H9 (cell line): ENCODE measurements at regions not wholly inside any gene's neighbourhood (a gene's known extent, or its start where the extent isn't known, plus 50 kb on each side); places are given as distances from the start of the nearest gene placed in this dataset.

Experiments
- DNase-seq: peaks from one replicate; pipeline ENCODE4 v3.0.0-alpha.2; 2017
- H2AFZ ChIP-seq: one replicate; pipeline ENCODE4 v1.6.1; 2013; ENCODE audit warnings: mild to moderate bottlenecking, low read length, control low read depth, moderate library complexity
- H2AK5ac ChIP-seq: 2 replicates; pipeline ENCODE4 v1.6.1; 2013; ENCODE audit warnings: low read length, control low read depth, mixed read lengths; ENCODE audit not compliant: insufficient read length
- H2BK120ac ChIP-seq: one replicate; pipeline ENCODE4 v1.6.1; 2013; ENCODE audit warnings: low read depth, mild to moderate bottlenecking, low read length, control low read depth, inconsistent platforms; ENCODE audit not compliant: poor library complexity, severe bottlenecking
- H2BK12ac ChIP-seq: 2 replicates; pipeline ENCODE4 v1.6.1; 2013; ENCODE audit warnings: low read length, control low read depth, mixed read lengths, low read depth; ENCODE audit not compliant: insufficient read length
- H2BK15ac ChIP-seq: 2 replicates; pipeline ENCODE4 v1.6.1; 2013; ENCODE audit warnings: low read depth, low read length, control low read depth
- H2BK20ac ChIP-seq: one replicate; pipeline ENCODE4 v1.6.1; 2013; ENCODE audit warnings: low read depth, mild to moderate bottlenecking, low read length, control low read depth, inconsistent platforms; ENCODE audit not compliant: poor library complexity, severe bottlenecking
- H2BK5ac ChIP-seq: 2 replicates; pipeline ENCODE4 v1.6.1; 2013; ENCODE audit warnings: low read length, control low read depth, mixed read lengths; ENCODE audit not compliant: insufficient read length
- H3K14ac ChIP-seq: 2 replicates; pipeline ENCODE4 v1.6.1; 2013; ENCODE audit warnings: low read length, control low read depth; ENCODE audit not compliant: insufficient read depth
- H3K18ac ChIP-seq: 2 replicates; pipeline ENCODE4 v1.6.1; 2013; ENCODE audit warnings: low read depth, mild to moderate bottlenecking, mixed read lengths, low read length, control low read depth; ENCODE audit not compliant: insufficient read length
- H3K23ac ChIP-seq: 2 replicates; pipeline ENCODE4 v1.6.1; 2013; ENCODE audit warnings: low read length, control low read depth, mixed read lengths, low read depth; ENCODE audit not compliant: insufficient read length
- H3K23me2 ChIP-seq: 2 replicates; pipeline ENCODE4 v1.6.1; 2013; ENCODE audit warnings: low read depth, mild to moderate bottlenecking, mixed read lengths, low read length, control low read depth; ENCODE audit not compliant: insufficient read length, poor library complexity, severe bottlenecking
- H3K27ac ChIP-seq: 2 replicates; pipeline ENCODE4 v1.5.1; 2013; ENCODE audit warnings: low read length, control low read depth, mixed read lengths, low read depth; ENCODE audit not compliant: insufficient read length
- H3K27me3 ChIP-seq: 2 replicates; pipeline ENCODE4 v1.6.1; 2013; ENCODE audit warnings: low read length, control low read depth, inconsistent platforms; ENCODE audit not compliant: insufficient read depth
- H3K4ac ChIP-seq: 2 replicates; pipeline ENCODE4 v1.6.1; 2013; ENCODE audit warnings: low read depth, mild to moderate bottlenecking, control low read depth, inconsistent platforms, low read length, moderate library complexity
- H3K4me1 ChIP-seq: 2 replicates; pipeline ENCODE4 v1.6.1; 2013; ENCODE audit warnings: low read length, control low read depth, inconsistent platforms; ENCODE audit not compliant: insufficient read depth
- H3K4me2 ChIP-seq: 2 replicates; pipeline ENCODE4 v1.6.1; 2013; ENCODE audit warnings: low read length, control low read depth, mixed read lengths; ENCODE audit not compliant: insufficient read length, insufficient read depth
- H3K56ac ChIP-seq: 2 replicates; pipeline ENCODE4 v1.6.1; 2013; ENCODE audit warnings: low read depth, mild to moderate bottlenecking, mixed read lengths, low read length, control low read depth; ENCODE audit not compliant: insufficient read length
- H3K79me1 ChIP-seq: 2 replicates; pipeline ENCODE4 v1.6.1; 2013; ENCODE audit warnings: low read depth, mild to moderate bottlenecking, moderate library complexity, low read length, control low read depth, inconsistent platforms; ENCODE audit not compliant: insufficient read depth, poor library complexity, severe bottlenecking
- H3K79me2 ChIP-seq: 2 replicates; pipeline ENCODE4 v1.6.1; 2013; ENCODE audit warnings: low read length, control low read depth, inconsistent platforms; ENCODE audit not compliant: insufficient read depth
- H3K9ac ChIP-seq: 2 replicates; pipeline ENCODE4 v1.6.1; 2013; ENCODE audit warnings: low read length, control low read depth, mixed read lengths; ENCODE audit not compliant: insufficient read length; ENCODE audit errors: extremely low read depth
- H3K9me3 ChIP-seq: one replicate; pipeline ENCODE4 v1.6.1; 2013; ENCODE audit warnings: low read depth, low read length, inconsistent platforms; ENCODE audit not compliant: control insufficient read depth
- H3T11ph ChIP-seq: one replicate; pipeline ENCODE4 v1.6.1; 2013; ENCODE audit warnings: mild to moderate bottlenecking, low read length, control low read depth, inconsistent platforms
- H4K20me1 ChIP-seq: one replicate; pipeline ENCODE4 v1.6.1; 2013; ENCODE audit not compliant: control insufficient read depth, insufficient read length, insufficient read depth
- H4K5ac ChIP-seq: 2 replicates; pipeline ENCODE4 v1.6.1; 2013; ENCODE audit warnings: low read depth, mild to moderate bottlenecking, mixed read lengths, low read length, control low read depth; ENCODE audit not compliant: insufficient read length
- H4K8ac ChIP-seq: replicated peaks from 2 replicates; pipeline ENCODE4 v1.6.1; 2013; ENCODE audit warnings: low read length, control low read depth, mixed read lengths, low read depth; ENCODE audit not compliant: insufficient read length
- H4K91ac ChIP-seq: 2 replicates; pipeline ENCODE4 v1.6.1; 2013; ENCODE audit warnings: low read depth, mild to moderate bottlenecking, moderate library complexity, mixed read lengths, low read length, control low read depth; ENCODE audit not compliant: insufficient read length
- H3K27ac Mint-ChIP-seq, 3 experiments: 2 replicates in 2 of 3; 3 replicates in 1 of 3; pipeline ENCODE4 v1.8.0; 2020 to 2021; ENCODE audit warnings: mixed read lengths in 3 of 3, mild to moderate bottlenecking in 1 of 3, moderate library complexity in 1 of 3
- H3K27me3 Mint-ChIP-seq: 2 replicates; pipeline ENCODE4 v1.8.0; 2021; ENCODE audit warnings: low read depth, mild to moderate bottlenecking, moderate library complexity, mixed read lengths
- H3K36me3 Mint-ChIP-seq, 3 experiments: 2 replicates in 2 of 3; 3 replicates in 1 of 3; pipeline ENCODE4 v1.8.0; 2020 to 2021; ENCODE audit warnings: low read depth in 3 of 3, mixed read lengths in 3 of 3; ENCODE audit not compliant: insufficient read depth in 1 of 3
- H3K4me1 Mint-ChIP-seq, 2 experiments: 2 replicates each; pipeline ENCODE4 v1.8.0; 2020; ENCODE audit warnings: mixed read lengths in 2 of 2
- H3K4me3 Mint-ChIP-seq, 2 experiments: 2 replicates in 1 of 2; 3 replicates in 1 of 2; pipeline ENCODE4 v1.8.0; 2020 to 2021; ENCODE audit warnings: mild to moderate bottlenecking in 2 of 2, mixed read lengths in 2 of 2, moderate library complexity in 1 of 2
- H3K9me3 Mint-ChIP-seq, 2 experiments: 2 replicates in 1 of 2; 3 replicates in 1 of 2; pipeline ENCODE4 v1.8.0; 2020; ENCODE audit warnings: mild to moderate bottlenecking in 2 of 2, mixed read lengths in 2 of 2, moderate library complexity in 1 of 2
- WGBS: extraction: QIAGEN DNeasy Blood & Tissue Kit; methylation state at CpG from one replicate; pipeline ENCODE4 v1.1.7; 2013; ENCODE audit warnings: missing lambda C conversion rate, low lambda C conversion rate, mixed read lengths; ENCODE audit not compliant: insufficient read length; ENCODE audit errors: extremely low coverage; 5-methylcytosine and 5-hydroxymethylcytosine counted together
- TF ChIP-seq, protein P1 (sequence below): fragments of 200-600 bp; sonication (generic); conservative IDR thresholded peaks from 3 replicates; pipeline ENCODE4 v1.8.0; 2021; ENCODE audit warnings: antibody characterized with exemption, mild to moderate bottlenecking

- no peaks in the 10 kb centered on the region for H3K79me2 ChIP-seq
- H3K27me3 Mint-ChIP-seq = no peaks in the 10 kb centered on the region
- no peak overlapping the region for H2BK15ac ChIP-seq
- H3K79me1 ChIP-seq = no peaks in the 10 kb centered on the region
- H4K5ac ChIP-seq = no peak overlapping the region
- no CpG with 5 or more reads among the region's 4 CpGs for WGBS
- no peaks in the 10 kb centered on the region for H3K23me2 ChIP-seq
- no peak overlapping the region for H3K4me2 ChIP-seq
- H3K56ac ChIP-seq = no peak overlapping the region
- TF ChIP-seq, protein P1, sequence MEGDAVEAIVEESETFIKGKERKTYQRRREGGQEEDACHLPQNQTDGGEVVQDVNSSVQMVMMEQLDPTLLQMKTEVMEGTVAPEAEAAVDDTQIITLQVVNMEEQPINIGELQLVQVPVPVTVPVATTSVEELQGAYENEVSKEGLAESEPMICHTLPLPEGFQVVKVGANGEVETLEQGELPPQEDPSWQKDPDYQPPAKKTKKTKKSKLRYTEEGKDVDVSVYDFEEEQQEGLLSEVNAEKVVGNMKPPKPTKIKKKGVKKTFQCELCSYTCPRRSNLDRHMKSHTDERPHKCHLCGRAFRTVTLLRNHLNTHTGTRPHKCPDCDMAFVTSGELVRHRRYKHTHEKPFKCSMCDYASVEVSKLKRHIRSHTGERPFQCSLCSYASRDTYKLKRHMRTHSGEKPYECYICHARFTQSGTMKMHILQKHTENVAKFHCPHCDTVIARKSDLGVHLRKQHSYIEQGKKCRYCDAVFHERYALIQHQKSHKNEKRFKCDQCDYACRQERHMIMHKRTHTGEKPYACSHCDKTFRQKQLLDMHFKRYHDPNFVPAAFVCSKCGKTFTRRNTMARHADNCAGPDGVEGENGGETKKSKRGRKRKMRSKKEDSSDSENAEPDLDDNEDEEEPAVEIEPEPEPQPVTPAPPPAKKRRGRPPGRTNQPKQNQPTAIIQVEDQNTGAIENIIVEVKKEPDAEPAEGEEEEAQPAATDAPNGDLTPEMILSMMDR = no peak
- no peaks in the 10 kb centered on the region for H3K27me3 ChIP-seq
- H3K27ac Mint-ChIP-seq = no peak overlapping the region; a peak in 1 of 7 replicates
- no peak overlapping the region for H3K14ac ChIP-seq
- no peak overlapping the region for H2BK120ac ChIP-seq
- no peak overlapping the region for H2BK12ac ChIP-seq
- no peak overlapping the region for H3K18ac ChIP-seq
- H2AK5ac ChIP-seq = no peak overlapping the region
- no peak overlapping the region for H3K4ac ChIP-seq
- H3K9ac ChIP-seq = no peak overlapping the region
- no peaks in the 10 kb centered on the region for H3K9me3 Mint-ChIP-seq
- no peak overlapping the region for H3K27ac ChIP-seq
- H3K4me1 Mint-ChIP-seq = peaks cover 30 to 33% of the 10 kb centered on the region in 2 experiments
- no peak overlapping the region for H2BK20ac ChIP-seq
- H4K8ac ChIP-seq = no peak overlapping the region
- H3K4me3 Mint-ChIP-seq = no peak overlapping the region
- H3K23ac ChIP-seq = no peak overlapping the region
- no peak overlapping the region for H4K91ac ChIP-seq
- no peak overlapping the region for H3T11ph ChIP-seq
- no peaks in the 10 kb centered on the region for H3K36me3 Mint-ChIP-seq
- H3K9me3 ChIP-seq = no peaks in the 10 kb centered on the region
- H3K4me1 ChIP-seq = peaks cover 7% of the 10 kb centered on the region; the same call in 1 of the 2 replicates
- no peak overlapping the region for H2BK5ac ChIP-seq
- H4K20me1 ChIP-seq = no peaks in the 10 kb centered on the region
- no peak for DNase-seq
- no peak overlapping the region for H2AFZ ChIP-seq
These were observed 57.2 kb upstream of the USP3 start for GRCh38 chr15:63447017-63447676.
